T47D (cell line): ENCODE measurements at regions not wholly inside any gene's neighbourhood (a gene's known extent, or its start where the extent isn't known, plus 50 kb on each side); places are given as distances from the start of the nearest gene placed in this dataset.
A peak's percentile ranks its signal among the peaks of the same experiment; 100 is the strongest.
"Not testable (repeated sequence)": the region's sequence is repeated elsewhere in the genome, so short reads cannot be mapped to it uniquely, and the experiment has no call there.

Experiments
- DNase-seq, 2 experiments: peaks; one replicate each; pipeline versions ENCODE4 v3.0.0 to v3.0.0-alpha.2; 2011 to 2012; ENCODE audit warnings: low read depth in 1 of 2, low spot score in 1 of 2
- JUND ChIP-seq: IDR thresholded peaks from 2 replicates; pipeline ENCODE4 v1.6.1; 2012; ENCODE audit warnings: low read depth
- in situ Hi-C: cut with HindIII; loops from 2 replicates; pipeline ENCODE4 v1.10.0; 2016; ENCODE audit warnings: low sequenced_read_pairs, low pct_unique_long_range_greater_than_20kb

GRCh38 chr4:86450861-86451260 is 91.0 kb upstream of the MAPK10 start:
- in situ Hi-C loops, result no loop called here

GRCh38 chr4:86451560-86452330 is 91.9 kb upstream of the MAPK10 start:
- in situ Hi-C loops, result no loop called here
- TF ChIP-seq JUND, result no peak
- peak; percentile 3 to 66 for DNase-seq

More at GRCh38 chr4:86450861-86451260, 91.0 kb upstream of the MAPK10 start:
- DNase-seq, result no peak
- no peak for TF ChIP-seq JUND

GRCh38 chr4:86452422-86452891 is 92.6 kb upstream of the MAPK10 start:
- in situ Hi-C loops, result no loop called here
- TF ChIP-seq JUND, result no peak
- DNase-seq, result peak in 1 of 2 experiments; percentile 37

- no peak for TF ChIP-seq JUND
- in situ Hi-C loops, result no loop called here
- peak in 1 of 2 experiments; percentile 63 for DNase-seq
These were observed 93.2 kb upstream of the MAPK10 start for GRCh38 chr4:86452924-86453531.

GRCh38 chr4:86453611-86454072 is 93.8 kb upstream of the MAPK10 start:
- DNase-seq, result peak in 1 of 2 experiments; percentile 92
- in situ Hi-C loops, result not testable (repeated sequence)
- TF ChIP-seq JUND, result 0 out of 2 replicates have a peak, but pooled peaks have one; percentile 49

- in situ Hi-C loops, result no loop called here
- no peak for TF ChIP-seq JUND
- no peak for DNase-seq
These were observed 102.0 kb upstream of the MAPK10 start for GRCh38 chr4:86461849-86462248.

- DNase-seq, result no peak
- in situ Hi-C loops, result no loop called here
These were observed 112.6 kb upstream of the MAPK10 start for GRCh38 chr4:86472377-86473019.

GRCh38 chr4:86478151-86478550 is 116.0 kb upstream of the PTPN13 start:
- DNase-seq, in situ Hi-C loops: not testable (repeated sequence)

More at GRCh38 chr4:86472377-86473019, 112.6 kb upstream of the MAPK10 start:
- no peak for TF ChIP-seq JUND

GRCh38 chr4:86481440-86481839 is 112.7 kb upstream of the PTPN13 start:
- DNase-seq, result no peak
- TF ChIP-seq JUND, result no peak
- in situ Hi-C loops, result no loop called here

GRCh38 chr4:86482306-86483172 is 111.6 kb upstream of the PTPN13 start:
- in situ Hi-C loops, result no loop called here
- no peak for TF ChIP-seq JUND
- peak in 1 of 2 experiments; percentile 38 for DNase-seq

GRCh38 chr4:86483173-86483490 is 111.0 kb upstream of the PTPN13 start:
- no peak for TF ChIP-seq JUND
- in situ Hi-C loops, result no loop called here
- no peak for DNase-seq

- DNase-seq, result no peak
- no peak for TF ChIP-seq JUND
- in situ Hi-C loops, result no loop called here
These were observed 110.3 kb upstream of the PTPN13 start for GRCh38 chr4:86483773-86484172.
